ENCODE measurements at regions not wholly inside any gene's neighbourhood (a gene's known extent, or its start where the extent isn't known, plus 50 kb on each side); places are given as distances from the start of the nearest gene placed in this dataset.

GRCh38 chr5:27234916-27235315, 196.5 kb upstream of the CDH9 start:
- no peak for TF ChIP-seq CTCF (IDR thresholded peaks at IDR 0.05)
- no peak for TF ChIP-seq POLR2A (IDR thresholded peaks at IDR 0.05)
- no peak for TF ChIP-seq POLR2AphosphoS5 (IDR thresholded peaks at IDR 0.05)

All from prostate gland (tissue), 2 donors.